ENCODE measurements at regions not wholly inside any gene's neighbourhood (a gene's known extent, or its start where the extent isn't known, plus 50 kb on each side); places are given as distances from the start of the nearest gene placed in this dataset.

DNA sequence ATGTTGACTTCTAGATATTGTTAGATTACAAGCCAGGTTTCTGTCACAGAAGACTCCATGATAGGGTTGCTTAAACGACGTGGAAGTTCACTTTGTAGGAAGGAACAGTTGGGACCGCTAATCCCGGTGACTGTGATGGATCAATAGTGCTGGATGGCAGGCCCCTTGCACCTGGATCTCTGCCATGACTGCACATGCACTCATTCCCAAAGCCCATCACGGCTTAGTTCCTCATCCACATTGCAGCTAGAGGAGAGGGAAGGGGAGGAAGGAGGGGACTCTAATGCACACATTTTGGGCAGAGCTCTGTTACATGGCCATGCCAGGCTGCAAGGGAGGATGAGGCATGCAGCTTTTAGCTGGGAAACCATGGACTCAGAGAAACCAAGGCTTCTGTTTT lies 773.7 kb upstream of the RAB6C start:
- DNase-seq, result no peak
- CTCF ChIA-PET, result no interaction called here
- Histone ChIP-seq H3K9me3 (ENCODE audit: low read length) (no peaks in the 10 kb centered on the region), H3K27me3 (ENCODE audit: insufficient read depth, low read length, poor library complexity, severe bottlenecking) (no peaks in the 10 kb centered on the region), H3K4me1 (ENCODE audit: insufficient read depth, low read length) (no peaks in the 10 kb centered on the region), H3K36me3 (ENCODE audit: insufficient read depth, low read length) (no peaks in the 10 kb centered on the region), H3K27ac (ENCODE audit: low read depth, low read length) (no peak overlapping the region), H3K4me3 (ENCODE audit: low read length) (no peak overlapping the region)
- Mint-ChIP-seq H3K27me3 (peaks cover 3 to 7% of the 10 kb centered on the region in 2 donors), H3K36me3 (no peaks in the 10 kb centered on the region), H3K4me1 (no peaks in the 10 kb centered on the region), H3K9me3 (peaks cover 0 to 6% (median 3%) of the 10 kb centered on the region in 5 donors), H3K4me3 (no peak overlapping the region), H3K27ac (no peak overlapping the region)
- POLR2A ChIA-PET, result no interaction called here

GRCh38 chr2:129212299-129212958 lies 767.0 kb upstream of the RAB6C start:
- no peaks in the 10 kb centered on the region for H3K4me1 Mint-ChIP-seq
- peaks cover 0 to 3% (median 2%) of the 10 kb centered on the region in 5 donors for H3K9me3 Mint-ChIP-seq
- H3K36me3 Mint-ChIP-seq, result no peaks in the 10 kb centered on the region
- H3K27ac Mint-ChIP-seq, result no peak overlapping the region
- no peak for DNase-seq
- Histone ChIP-seq H3K27ac (ENCODE audit: low read depth, low read length) (no peak overlapping the region), H3K9me3 (ENCODE audit: low read length) (no peaks in the 10 kb centered on the region), H3K36me3 (ENCODE audit: insufficient read depth, low read length) (no peaks in the 10 kb centered on the region), H3K27me3 (ENCODE audit: insufficient read depth, low read length, poor library complexity, severe bottlenecking) (no peaks in the 10 kb centered on the region), H3K4me1 (ENCODE audit: insufficient read depth, low read length) (no peaks in the 10 kb centered on the region), H3K4me3 (ENCODE audit: low read length) (no peak overlapping the region)
- no peaks in the 10 kb centered on the region for H3K27me3 Mint-ChIP-seq
- POLR2A ChIA-PET, result no interaction called here
- no peak overlapping the region for H3K4me3 Mint-ChIP-seq
- CTCF ChIA-PET, result no interaction called here

DNA sequence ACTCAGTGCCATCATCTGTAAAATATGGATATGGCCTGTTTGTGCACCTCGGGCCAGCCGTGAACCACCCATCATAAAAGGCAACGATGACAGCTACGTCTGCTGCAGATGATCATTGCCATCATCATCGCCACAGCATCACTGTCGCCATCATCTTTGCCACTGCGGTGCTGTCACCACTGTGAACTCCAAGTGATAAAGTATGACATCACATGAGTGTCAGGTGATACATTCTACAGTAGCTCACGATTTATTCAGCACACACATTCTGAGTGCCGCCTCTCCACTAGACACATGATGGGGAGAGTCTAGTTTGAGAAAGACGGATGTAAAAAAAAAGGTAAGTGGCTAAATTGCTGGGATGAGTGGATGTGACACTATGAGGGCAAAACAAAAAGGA lies 755.4 kb upstream of the RAB6C start:
- H3K36me3 Mint-ChIP-seq, result peaks cover 0 to 2% (median 0%) of the 10 kb centered on the region in 3 donors
- no peaks in the 10 kb centered on the region for H3K4me1 ChIP-seq (ENCODE audit: insufficient read depth, low read length)
- H3K27ac Mint-ChIP-seq, result no peak overlapping the region
- H3K4me3 ChIP-seq (ENCODE audit: low read length), result no peak overlapping the region
- H3K9me3 Mint-ChIP-seq, result peaks cover 0 to 8% (median 0%) of the 10 kb centered on the region in 5 donors
- H3K27me3 ChIP-seq (ENCODE audit: insufficient read depth, low read length, poor library complexity, severe bottlenecking), result no peaks in the 10 kb centered on the region
- H3K9me3 ChIP-seq (ENCODE audit: low read length), result no peaks in the 10 kb centered on the region
- no peaks in the 10 kb centered on the region for H3K27me3 Mint-ChIP-seq
- ChIA-PET CTCF (no interaction called here), POLR2A (no interaction called here)
- H3K4me3 Mint-ChIP-seq, result no peak overlapping the region
- H3K4me1 Mint-ChIP-seq, result no peaks in the 10 kb centered on the region
- no peak for DNase-seq
- H3K36me3 ChIP-seq (ENCODE audit: insufficient read depth, low read length), result no peaks in the 10 kb centered on the region
- no peak overlapping the region for H3K27ac ChIP-seq (ENCODE audit: low read depth, low read length)

GRCh38 chr2:129224486-129224885 lies 755.0 kb upstream of the RAB6C start:
- H3K9me3 Mint-ChIP-seq, result peaks cover 0 to 8% (median 0%) of the 10 kb centered on the region in 5 donors
- H3K4me3 Mint-ChIP-seq, result no peak overlapping the region
- H3K27ac Mint-ChIP-seq, result no peak overlapping the region
- H3K27me3 Mint-ChIP-seq, result no peaks in the 10 kb centered on the region
- Histone ChIP-seq H3K4me1 (ENCODE audit: insufficient read depth, low read length) (no peaks in the 10 kb centered on the region), H3K27ac (ENCODE audit: low read depth, low read length) (no peak overlapping the region), H3K9me3 (ENCODE audit: low read length) (no peaks in the 10 kb centered on the region), H3K27me3 (ENCODE audit: insufficient read depth, low read length, poor library complexity, severe bottlenecking) (no peaks in the 10 kb centered on the region), H3K36me3 (ENCODE audit: insufficient read depth, low read length) (no peaks in the 10 kb centered on the region), H3K4me3 (ENCODE audit: low read length) (no peak overlapping the region)
- ChIA-PET POLR2A (no interaction called here), CTCF (no interaction called here)
- DNase-seq, result no peak
- peaks cover 0 to 2% (median 0%) of the 10 kb centered on the region in 3 donors for H3K36me3 Mint-ChIP-seq
- no peaks in the 10 kb centered on the region for H3K4me1 Mint-ChIP-seq

DNA sequence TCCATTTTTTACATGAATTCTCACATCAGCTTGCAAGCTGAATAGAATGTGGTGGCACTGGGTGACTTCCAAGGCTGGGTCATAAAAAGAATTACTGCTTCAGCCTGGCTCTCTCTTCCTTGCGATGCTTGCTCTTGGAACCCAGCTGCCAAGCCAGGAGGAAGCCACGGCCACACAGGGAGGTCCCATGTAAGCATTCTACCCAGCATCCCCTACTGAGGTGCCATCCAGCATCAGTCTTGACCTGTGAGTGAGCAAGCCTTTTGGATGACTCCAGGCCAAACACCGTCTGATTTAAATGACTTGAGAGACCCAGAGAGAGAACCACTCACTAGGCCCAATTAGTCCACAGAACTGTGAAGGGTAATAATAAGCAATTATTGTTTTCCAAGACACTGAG lies 750.3 kb upstream of the RAB6C start:
- peaks cover 0 to 6% (median 0%) of the 10 kb centered on the region in 5 donors for H3K9me3 Mint-ChIP-seq
- H3K4me1 Mint-ChIP-seq, result no peaks in the 10 kb centered on the region
- POLR2A ChIA-PET, result no interaction called here
- no peaks in the 10 kb centered on the region for H3K27me3 Mint-ChIP-seq
- DNase-seq, result no peak
- Histone ChIP-seq H3K9me3 (ENCODE audit: low read length) (no peaks in the 10 kb centered on the region), H3K36me3 (ENCODE audit: insufficient read depth, low read length) (no peaks in the 10 kb centered on the region), H3K27ac (ENCODE audit: low read depth, low read length) (no peak overlapping the region), H3K4me3 (ENCODE audit: low read length) (no peak overlapping the region), H3K27me3 (ENCODE audit: insufficient read depth, low read length, poor library complexity, severe bottlenecking) (no peaks in the 10 kb centered on the region), H3K4me1 (ENCODE audit: insufficient read depth, low read length) (no peaks in the 10 kb centered on the region)
- no peak overlapping the region for H3K4me3 Mint-ChIP-seq
- CTCF ChIA-PET, result no interaction called here
- H3K27ac Mint-ChIP-seq, result no peak overlapping the region
- no peaks in the 10 kb centered on the region for H3K36me3 Mint-ChIP-seq

GRCh38 chr2:129229830-129230441 lies 749.5 kb upstream of the RAB6C start:
- Histone ChIP-seq H3K27ac (ENCODE audit: low read depth, low read length) (no peak overlapping the region), H3K4me3 (ENCODE audit: low read length) (no peak overlapping the region), H3K27me3 (ENCODE audit: insufficient read depth, low read length, poor library complexity, severe bottlenecking) (no peaks in the 10 kb centered on the region), H3K4me1 (ENCODE audit: insufficient read depth, low read length) (no peaks in the 10 kb centered on the region), H3K9me3 (ENCODE audit: low read length) (no peaks in the 10 kb centered on the region), H3K36me3 (ENCODE audit: insufficient read depth, low read length) (no peaks in the 10 kb centered on the region)
- Mint-ChIP-seq H3K4me3 (no peak overlapping the region), H3K27me3 (no peaks in the 10 kb centered on the region), H3K36me3 (no peaks in the 10 kb centered on the region), H3K27ac (no peak overlapping the region), H3K9me3 (peaks cover 0 to 2% (median 0%) of the 10 kb centered on the region in 5 donors), H3K4me1 (no peaks in the 10 kb centered on the region)
- ChIA-PET POLR2A (no interaction called here), CTCF (no interaction called here)
- no peak for DNase-seq

DNA sequence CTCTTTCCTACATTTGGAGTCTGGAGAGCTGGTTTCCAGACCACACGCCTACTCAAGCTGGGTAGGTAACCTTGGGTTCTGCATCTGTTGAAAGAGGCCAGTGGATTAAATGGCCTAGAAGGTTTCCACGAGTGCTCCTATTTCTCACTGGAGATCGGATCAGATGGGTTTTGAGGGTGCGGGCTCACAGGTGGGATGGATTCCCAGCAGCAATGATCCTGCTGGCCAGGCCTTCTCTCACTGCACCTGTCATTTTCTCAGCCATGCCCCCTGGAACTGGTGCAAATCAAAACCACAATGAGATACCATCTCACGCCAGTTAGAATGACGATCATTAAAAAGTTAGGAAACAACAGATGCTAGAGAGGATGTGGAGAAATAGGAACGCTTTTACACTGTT lies 747.5 kb upstream of the RAB6C start:
- no peak for DNase-seq
- Mint-ChIP-seq H3K36me3 (no peaks in the 10 kb centered on the region), H3K27me3 (no peaks in the 10 kb centered on the region), H3K4me1 (no peaks in the 10 kb centered on the region), H3K4me3 (no peak overlapping the region), H3K9me3 (peaks cover 2 to 4% (median 3%) of the 10 kb centered on the region in 5 donors), H3K27ac (no peak overlapping the region)
- Histone ChIP-seq H3K36me3 (ENCODE audit: insufficient read depth, low read length) (no peaks in the 10 kb centered on the region), H3K27me3 (ENCODE audit: insufficient read depth, low read length, poor library complexity, severe bottlenecking) (no peaks in the 10 kb centered on the region), H3K9me3 (ENCODE audit: low read length) (no peaks in the 10 kb centered on the region), H3K4me3 (ENCODE audit: low read length) (no peak overlapping the region), H3K4me1 (ENCODE audit: insufficient read depth, low read length) (no peaks in the 10 kb centered on the region), H3K27ac (ENCODE audit: low read depth, low read length) (no peak overlapping the region)
- ChIA-PET POLR2A (no interaction called here), CTCF (no interaction called here)

DNA sequence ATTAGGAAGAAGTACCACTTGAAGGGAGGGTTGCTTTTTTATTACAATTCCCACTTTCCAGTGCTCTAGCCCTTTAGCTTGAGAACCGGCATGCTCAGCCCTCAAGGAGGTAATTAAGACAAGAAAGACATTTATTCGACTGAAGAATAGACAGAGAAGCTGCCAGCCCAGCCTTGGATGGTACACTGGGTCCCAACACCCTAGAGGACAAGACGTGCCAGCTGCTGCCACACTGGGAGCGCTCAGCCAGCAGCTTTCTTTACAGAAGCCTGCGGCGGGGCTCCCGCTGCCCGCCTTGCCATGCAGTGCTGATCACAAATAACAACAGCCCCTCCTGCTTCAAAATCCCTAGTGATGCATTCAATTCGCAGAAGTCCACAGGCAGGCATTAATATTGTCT lies 746.3 kb upstream of the RAB6C start:
- Mint-ChIP-seq H3K9me3 (peaks cover 0 to 5% (median 3%) of the 10 kb centered on the region in 5 donors), H3K27ac (no peak overlapping the region), H3K36me3 (no peaks in the 10 kb centered on the region), H3K4me1 (no peaks in the 10 kb centered on the region), H3K27me3 (no peaks in the 10 kb centered on the region), H3K4me3 (no peak overlapping the region)
- ChIA-PET CTCF (no interaction called here), POLR2A (no interaction called here)
- H3K4me1 ChIP-seq (ENCODE audit: insufficient read depth, low read length), result no peaks in the 10 kb centered on the region
- no peaks in the 10 kb centered on the region for H3K27me3 ChIP-seq (ENCODE audit: insufficient read depth, low read length, poor library complexity, severe bottlenecking)
- no peak overlapping the region for H3K27ac ChIP-seq (ENCODE audit: low read depth, low read length)
- no peak overlapping the region for H3K4me3 ChIP-seq (ENCODE audit: low read length)
- DNase-seq, result no peak
- H3K9me3 ChIP-seq (ENCODE audit: low read length), result no peaks in the 10 kb centered on the region
- H3K36me3 ChIP-seq (ENCODE audit: insufficient read depth, low read length), result no peaks in the 10 kb centered on the region
